OCI-LY7 (cell line): ENCODE measurements at regions not wholly inside any gene's neighbourhood (a gene's known extent, or its start where the extent isn't known, plus 50 kb on each side); places are given as distances from the start of the nearest gene placed in this dataset.

Source experiments
- BruUV-seq: library from RNA; stranded (reverse); fragments of 400-500 nt; replicated peaks from 2 replicates; lab custom pipeline; 2021; lab: Mats Ljungman, UMichigan
- CTCF ChIA-PET: fragments of 300-600 bp; sonication (Branson Sonifier 250); formaldehyde crosslinking; loops from one replicate; lab custom pipeline; 2022; ENCODE audit warnings: antibody characterized with exemption; ENCODE audit not compliant: unreplicated experiment; lab: Charles Lee
- POLR2A ChIA-PET: fragments of 300-600 bp; sonication (Branson Sonifier 250); formaldehyde crosslinking; loops from one replicate; lab custom pipeline; 2022; ENCODE audit warnings: antibody characterized with exemption; lab: Charles Lee
- DNase-seq: peaks from one replicate; pipeline ENCODE4 v3.0.0-alpha.2; 2015; ENCODE audit warnings: low spot score
- H2AFZ ChIP-seq: fragments of 200-600 bp; sonication (generic), shearing (Covaris generic); 2 replicates; pipeline ENCODE4 v1.6.1; 2014; ENCODE audit warnings: mild to moderate bottlenecking, antibody characterized with exemption, low read length, moderate library complexity
- H3K27ac ChIP-seq: fragments of 200-600 bp; sonication (generic); 2 replicates; pipeline ENCODE4 v1.5.1; 2014; ENCODE audit warnings: mixed run types, low read depth, mild to moderate bottlenecking, moderate library complexity, low read length, inconsistent platforms; ENCODE audit not compliant: poor library complexity, severe bottlenecking
- H3K36me3 ChIP-seq: fragments of 200-600 bp; sonication (generic); 2 replicates; pipeline ENCODE4 v1.6.1; 2014; ENCODE audit warnings: mild to moderate bottlenecking, antibody characterized with exemption, low read length, moderate library complexity, mixed read lengths; ENCODE audit not compliant: insufficient read depth
- H3K4me1 ChIP-seq: fragments of 200-600 bp; sonication (generic); 2 replicates; pipeline ENCODE4 v1.5.1; 2014; ENCODE audit warnings: mild to moderate bottlenecking, low read length; ENCODE audit not compliant: insufficient read depth, poor library complexity, severe bottlenecking
- H3K4me2 ChIP-seq: fragments of 200-600 bp; sonication (generic); 2 replicates; pipeline ENCODE4 v1.6.1; 2014; ENCODE audit warnings: mild to moderate bottlenecking, low read length
- H3K4me3 ChIP-seq: fragments of 200-600 bp; sonication (generic); 2 replicates; pipeline ENCODE4 v1.5.1; 2014; ENCODE audit warnings: mild to moderate bottlenecking, low read depth, low read length; ENCODE audit not compliant: poor library complexity, severe bottlenecking
- H3K79me2 ChIP-seq: fragments of 200-600 bp; sonication (generic); 2 replicates; pipeline ENCODE4 v1.6.1; 2016; ENCODE audit warnings: low read depth, mild to moderate bottlenecking, low read length, moderate library complexity, mixed read lengths; ENCODE audit not compliant: insufficient read depth
- H3K9me2 ChIP-seq: fragments of 200-600 bp; sonication (generic); 2 replicates; pipeline ENCODE4 v1.6.1; 2016; ENCODE audit warnings: mild to moderate bottlenecking, low read length, mixed read lengths; ENCODE audit not compliant: insufficient read depth
- H3K9me3 ChIP-seq: fragments of 200-600 bp; sonication (generic); 2 replicates; pipeline ENCODE4 v1.6.1; 2014; ENCODE audit warnings: mild to moderate bottlenecking, mixed run types, low read length, mixed read lengths
- H4K20me1 ChIP-seq: fragments of 200-600 bp; sonication (generic); 2 replicates; pipeline ENCODE4 v1.6.1; 2014; ENCODE audit warnings: mild to moderate bottlenecking, antibody characterized with exemption, low read length, moderate library complexity, mixed read lengths; ENCODE audit not compliant: insufficient read depth
- EZH2phosphoT487 ChIP-seq: fragments of 200-600 bp; sonication (generic); IDR thresholded peaks from 2 replicates; pipeline ENCODE4 v1.6.1; 2018; ENCODE audit warnings: low read depth, borderline replicate concordance, mild to moderate bottlenecking, mixed run types, antibody characterized with exemption, low read length, moderate library complexity, mixed read lengths
- intact Hi-C: fragments of 100-400 bp; cut with micrococcal nuclease; formaldehyde crosslinking; loops from one replicate; pipeline ENCODE4 v1.10.0; 2022; ENCODE audit not compliant: unreplicated experiment
- TF ChIP-seq, protein P1 (sequence below): fragments of 200-600 bp; sonication (generic); conservative IDR thresholded peaks from 2 replicates; pipeline ENCODE4 v1.5.1; 2014; ENCODE audit warnings: mild to moderate bottlenecking, antibody characterized with exemption, low read length, moderate library complexity, mixed read lengths

DNA sequence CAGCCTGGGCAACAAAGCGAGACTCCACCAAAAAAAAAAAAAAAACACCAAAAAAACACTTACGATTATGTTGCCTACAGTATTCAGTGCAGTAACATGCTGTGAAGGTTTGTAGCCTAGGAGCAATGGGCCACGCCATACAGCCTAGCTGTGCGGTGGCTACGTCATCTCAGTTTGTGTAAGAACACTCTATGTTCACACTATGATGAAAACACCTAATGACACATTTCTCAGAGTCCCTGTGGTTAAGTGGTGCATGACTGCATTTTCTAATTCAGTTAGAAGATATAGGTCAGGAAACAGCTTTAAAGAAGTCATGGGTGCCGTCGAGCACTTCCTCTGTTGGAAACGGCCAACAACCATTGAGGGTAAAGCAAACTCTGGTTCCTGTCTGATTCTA, 75.7 kb upstream of the ANO1 start:
- no peaks in the 10 kb centered on the region for H3K4me1 ChIP-seq
- H3K9me3 ChIP-seq: no peaks in the 10 kb centered on the region
- no peaks in the 10 kb centered on the region for H3K36me3 ChIP-seq
- H2AFZ ChIP-seq: no peak overlapping the region
- H3K4me3 ChIP-seq: no peak overlapping the region
- no peak overlapping the region for H3K27ac ChIP-seq
- no peaks in the 10 kb centered on the region for H3K9me2 ChIP-seq
- no peaks in the 10 kb centered on the region for H4K20me1 ChIP-seq
- no peak overlapping the region for H3K4me2 ChIP-seq
- ChIA-PET POLR2A (no interaction called here), CTCF (no interaction called here)
- no peaks in the 10 kb centered on the region for H3K79me2 ChIP-seq
- intact Hi-C loops: no loop called here
- no peak for TF ChIP-seq EZH2phosphoT487
- TF ChIP-seq, protein P1, sequence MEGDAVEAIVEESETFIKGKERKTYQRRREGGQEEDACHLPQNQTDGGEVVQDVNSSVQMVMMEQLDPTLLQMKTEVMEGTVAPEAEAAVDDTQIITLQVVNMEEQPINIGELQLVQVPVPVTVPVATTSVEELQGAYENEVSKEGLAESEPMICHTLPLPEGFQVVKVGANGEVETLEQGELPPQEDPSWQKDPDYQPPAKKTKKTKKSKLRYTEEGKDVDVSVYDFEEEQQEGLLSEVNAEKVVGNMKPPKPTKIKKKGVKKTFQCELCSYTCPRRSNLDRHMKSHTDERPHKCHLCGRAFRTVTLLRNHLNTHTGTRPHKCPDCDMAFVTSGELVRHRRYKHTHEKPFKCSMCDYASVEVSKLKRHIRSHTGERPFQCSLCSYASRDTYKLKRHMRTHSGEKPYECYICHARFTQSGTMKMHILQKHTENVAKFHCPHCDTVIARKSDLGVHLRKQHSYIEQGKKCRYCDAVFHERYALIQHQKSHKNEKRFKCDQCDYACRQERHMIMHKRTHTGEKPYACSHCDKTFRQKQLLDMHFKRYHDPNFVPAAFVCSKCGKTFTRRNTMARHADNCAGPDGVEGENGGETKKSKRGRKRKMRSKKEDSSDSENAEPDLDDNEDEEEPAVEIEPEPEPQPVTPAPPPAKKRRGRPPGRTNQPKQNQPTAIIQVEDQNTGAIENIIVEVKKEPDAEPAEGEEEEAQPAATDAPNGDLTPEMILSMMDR: no peak
- no peak for DNase-seq
- BruUV-seq: no TSS peak

DNA sequence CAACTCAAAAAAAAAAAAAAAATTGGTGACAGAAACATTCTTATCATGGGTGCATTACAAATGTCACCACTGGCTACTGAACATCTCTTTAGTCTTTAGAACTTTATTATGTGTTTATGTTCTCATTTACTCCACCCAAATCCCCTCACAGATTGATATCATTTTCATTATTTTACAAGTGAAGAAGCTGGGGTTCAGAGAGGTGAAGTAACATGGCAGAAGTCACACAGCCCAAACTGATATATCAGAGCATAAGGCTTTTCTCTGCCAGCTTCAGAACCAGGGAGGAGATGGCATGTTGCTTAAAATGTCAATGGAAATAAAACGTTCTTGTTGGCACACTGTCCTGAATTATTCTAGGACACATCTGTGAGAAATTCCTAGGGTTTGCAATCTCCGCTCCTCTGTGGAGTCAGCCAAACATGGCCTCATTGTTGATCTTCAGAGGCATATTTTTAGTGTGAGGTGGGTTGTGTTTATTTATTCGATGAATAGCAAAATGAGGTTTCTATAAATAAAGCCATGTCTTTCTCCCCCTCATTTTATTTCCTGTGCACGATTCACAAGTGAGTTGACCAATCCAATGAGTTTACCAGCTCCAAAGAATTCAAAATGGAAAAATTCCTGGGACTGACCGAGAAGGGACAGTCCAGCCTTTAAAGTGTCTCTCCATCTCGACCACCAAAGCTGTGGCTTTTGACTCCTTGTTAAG, 72.9 kb upstream of the ANO1 start:
- H3K79me2 ChIP-seq: no peaks in the 10 kb centered on the region
- BruUV-seq: no TSS peak
- CTCF ChIA-PET: interaction anchor here (0.5 kb wide), 1 partner anchor 752 kb away, joined by 3 read pairs; no protein-coding TSS in a partner anchor
- intact Hi-C loops: no loop called here
- no peaks in the 10 kb centered on the region for H3K4me1 ChIP-seq
- no peak overlapping the region for H2AFZ ChIP-seq
- POLR2A ChIA-PET: no interaction called here
- no peak overlapping the region for H3K4me3 ChIP-seq
- H3K27ac ChIP-seq: no peak overlapping the region
- H3K9me3 ChIP-seq: no peaks in the 10 kb centered on the region
- no peaks in the 10 kb centered on the region for H3K9me2 ChIP-seq
- DNase-seq: no peak
- no peak overlapping the region for H3K4me2 ChIP-seq
- H4K20me1 ChIP-seq: no peaks in the 10 kb centered on the region
- TF ChIP-seq, protein P1: no peak
- TF ChIP-seq EZH2phosphoT487: no peak
- no peaks in the 10 kb centered on the region for H3K36me3 ChIP-seq

DNA sequence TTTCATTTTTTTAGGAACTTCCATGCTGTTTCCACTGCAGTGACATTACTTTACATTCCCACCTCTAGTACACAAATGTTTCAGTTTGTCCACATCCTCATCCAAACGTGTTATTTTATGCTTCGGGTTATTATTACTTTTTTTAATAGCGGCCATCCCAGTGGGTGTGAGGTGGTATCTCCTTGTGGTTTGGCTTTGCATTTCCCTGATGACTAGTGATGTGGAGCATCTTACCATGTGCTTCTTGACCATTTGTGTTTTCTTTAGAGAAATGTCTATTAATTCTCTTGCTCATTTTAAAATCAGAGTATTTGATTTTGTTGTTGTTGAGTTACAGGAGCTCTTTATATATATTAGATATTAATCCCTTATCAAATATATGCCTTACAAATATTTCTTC, 70.3 kb upstream of the ANO1 start:
- Histone ChIP-seq H3K4me3 (no peak overlapping the region), H3K36me3 (no peaks in the 10 kb centered on the region), H3K9me3 (no peaks in the 10 kb centered on the region), H3K4me2 (no peak overlapping the region), H3K4me1 (no peaks in the 10 kb centered on the region), H3K79me2 (no peaks in the 10 kb centered on the region), H3K27ac (no peak overlapping the region), H2AFZ (no peak overlapping the region), H4K20me1 (no peaks in the 10 kb centered on the region), H3K9me2 (no peaks in the 10 kb centered on the region)
- CTCF ChIA-PET: no interaction called here
- no peak for DNase-seq
- intact Hi-C loops: no loop called here
- POLR2A ChIA-PET: no interaction called here
- TF ChIP-seq, protein P1: no peak
- TF ChIP-seq EZH2phosphoT487: no peak
- BruUV-seq: no TSS peak
